ENCODE measurements at regions not wholly inside any gene's neighbourhood (a gene's known extent, or its start where the extent isn't known, plus 50 kb on each side); places are given as distances from the start of the nearest gene placed in this dataset.

DNA sequence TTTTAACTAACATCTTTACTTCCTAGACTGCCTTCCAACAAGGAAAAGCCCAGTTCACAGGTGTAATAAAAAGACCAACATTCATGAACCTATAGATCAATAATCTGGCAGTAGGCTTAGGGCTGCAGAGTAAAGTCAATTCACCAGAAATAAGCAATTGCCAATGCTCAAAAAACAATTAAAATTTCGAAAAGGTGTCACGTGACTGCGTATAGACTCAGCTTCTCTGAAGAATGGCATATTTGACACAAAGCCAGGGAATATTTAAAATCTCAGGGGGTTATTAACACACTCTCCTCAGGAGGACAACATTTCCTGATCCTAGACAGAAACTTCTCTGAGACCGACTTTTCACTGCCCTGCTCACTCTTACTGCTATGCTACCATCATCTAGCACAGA, 245.2 kb upstream of the LRATD1 start:
- no peaks in the 10 kb centered on the region for H3K27me3 ChIP-seq (ENCODE audit: control insufficient read depth, insufficient read depth, low read length)
- TF ChIP-seq, protein P1, sequence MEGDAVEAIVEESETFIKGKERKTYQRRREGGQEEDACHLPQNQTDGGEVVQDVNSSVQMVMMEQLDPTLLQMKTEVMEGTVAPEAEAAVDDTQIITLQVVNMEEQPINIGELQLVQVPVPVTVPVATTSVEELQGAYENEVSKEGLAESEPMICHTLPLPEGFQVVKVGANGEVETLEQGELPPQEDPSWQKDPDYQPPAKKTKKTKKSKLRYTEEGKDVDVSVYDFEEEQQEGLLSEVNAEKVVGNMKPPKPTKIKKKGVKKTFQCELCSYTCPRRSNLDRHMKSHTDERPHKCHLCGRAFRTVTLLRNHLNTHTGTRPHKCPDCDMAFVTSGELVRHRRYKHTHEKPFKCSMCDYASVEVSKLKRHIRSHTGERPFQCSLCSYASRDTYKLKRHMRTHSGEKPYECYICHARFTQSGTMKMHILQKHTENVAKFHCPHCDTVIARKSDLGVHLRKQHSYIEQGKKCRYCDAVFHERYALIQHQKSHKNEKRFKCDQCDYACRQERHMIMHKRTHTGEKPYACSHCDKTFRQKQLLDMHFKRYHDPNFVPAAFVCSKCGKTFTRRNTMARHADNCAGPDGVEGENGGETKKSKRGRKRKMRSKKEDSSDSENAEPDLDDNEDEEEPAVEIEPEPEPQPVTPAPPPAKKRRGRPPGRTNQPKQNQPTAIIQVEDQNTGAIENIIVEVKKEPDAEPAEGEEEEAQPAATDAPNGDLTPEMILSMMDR (IDR thresholded peaks at IDR 0.05; ENCODE audit: insufficient read depth, low read length, poor library complexity, severe bottlenecking) = no peak
- no peak overlapping the region for H3K4me3 ChIP-seq (ENCODE audit: low read depth, low read length)
- DNase-seq (ENCODE audit: low read depth) = no peak
- no peaks in the 10 kb centered on the region for H3K36me3 ChIP-seq (ENCODE audit: control insufficient read depth, insufficient read depth, low read length)

DNA sequence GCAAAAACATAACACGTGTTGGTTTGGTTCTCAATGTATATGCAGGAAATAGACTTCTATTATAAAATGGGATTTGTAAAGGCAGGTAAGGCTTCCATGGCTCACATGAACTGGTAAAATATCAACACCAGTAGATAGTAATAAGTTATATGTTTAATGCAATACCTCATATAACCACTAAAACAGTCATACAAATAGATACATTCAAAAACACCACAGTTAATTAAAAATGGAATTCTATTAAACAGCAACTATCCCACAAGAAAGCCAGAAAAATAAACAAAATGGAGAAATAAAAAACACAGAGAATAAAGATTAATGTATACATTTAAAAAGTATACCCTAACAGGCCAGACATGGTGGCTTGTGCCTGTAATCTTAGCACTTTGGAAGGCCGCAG, 243.8 kb upstream of the LRATD1 start:
- Histone ChIP-seq H3K4me3 (ENCODE audit: low read depth, low read length) (no peak overlapping the region), H3K27me3 (ENCODE audit: control insufficient read depth, insufficient read depth, low read length) (no peaks in the 10 kb centered on the region), H3K36me3 (ENCODE audit: control insufficient read depth, insufficient read depth, low read length) (no peaks in the 10 kb centered on the region)
- TF ChIP-seq, protein P1 (IDR thresholded peaks at IDR 0.05; ENCODE audit: insufficient read depth, low read length, poor library complexity, severe bottlenecking) = no peak
- no peak for DNase-seq (ENCODE audit: low read depth)

DNA sequence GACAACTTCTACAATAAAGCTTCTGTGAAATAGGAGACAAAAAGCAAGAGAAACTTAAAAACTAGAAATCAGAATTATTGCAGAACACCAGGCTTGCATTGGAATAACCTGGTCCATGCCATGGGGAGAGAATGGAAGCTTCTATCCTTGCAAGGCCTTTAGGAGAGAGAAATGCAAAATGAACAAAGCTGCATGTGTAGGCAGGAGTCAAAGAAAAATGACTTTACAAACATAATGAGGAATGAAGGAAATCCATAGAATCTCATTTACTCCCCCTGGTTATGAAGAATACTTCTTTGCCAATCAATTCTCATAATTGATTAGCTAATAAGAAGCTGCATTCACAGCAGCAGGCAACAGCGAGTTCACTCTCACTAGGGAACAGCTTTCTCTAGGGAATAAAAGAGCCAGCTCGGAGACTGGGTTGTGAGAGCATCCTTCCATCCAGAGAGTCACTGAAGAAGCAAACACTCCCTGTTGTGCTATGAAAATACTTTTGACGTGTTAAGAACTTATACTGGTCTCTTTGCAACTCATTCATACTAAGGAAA, 235.9 kb upstream of the LRATD1 start:
- no peak for DNase-seq (ENCODE audit: low read depth)
- Histone ChIP-seq H3K27me3 (ENCODE audit: control insufficient read depth, insufficient read depth, low read length) (no peaks in the 10 kb centered on the region), H3K4me3 (ENCODE audit: low read depth, low read length) (no peak overlapping the region), H3K36me3 (ENCODE audit: control insufficient read depth, insufficient read depth, low read length) (no peaks in the 10 kb centered on the region)
- TF ChIP-seq, protein P1 (IDR thresholded peaks at IDR 0.05; ENCODE audit: insufficient read depth, low read length, poor library complexity, severe bottlenecking) = no peak

DNA sequence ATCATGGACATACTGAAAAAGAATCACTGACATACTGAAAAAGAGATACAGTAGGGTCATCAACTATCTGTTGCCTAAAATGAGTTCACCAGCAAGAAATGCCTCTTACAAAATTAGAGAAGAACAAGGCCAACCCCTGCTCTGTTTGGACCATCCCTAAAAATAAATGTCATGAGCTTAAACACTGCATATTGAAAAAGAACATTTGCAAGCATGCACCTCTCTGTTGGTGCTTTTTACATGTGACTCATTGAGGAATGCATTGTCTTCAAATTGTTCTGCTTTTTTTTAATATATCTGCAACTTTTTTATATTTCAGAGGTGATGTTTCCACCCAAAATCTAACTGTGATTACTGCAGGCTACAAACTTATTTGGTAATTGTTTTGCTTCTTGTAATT, 233.9 kb upstream of the LRATD1 start:
- DNase-seq (ENCODE audit: low read depth) = no peak
- H3K27me3 ChIP-seq (ENCODE audit: control insufficient read depth, insufficient read depth, low read length) = no peaks in the 10 kb centered on the region
- no peaks in the 10 kb centered on the region for H3K36me3 ChIP-seq (ENCODE audit: control insufficient read depth, insufficient read depth, low read length)
- no peak overlapping the region for H3K4me3 ChIP-seq (ENCODE audit: low read depth, low read length)
- TF ChIP-seq, protein P1 (IDR thresholded peaks at IDR 0.05; ENCODE audit: insufficient read depth, low read length, poor library complexity, severe bottlenecking) = no peak

DNA sequence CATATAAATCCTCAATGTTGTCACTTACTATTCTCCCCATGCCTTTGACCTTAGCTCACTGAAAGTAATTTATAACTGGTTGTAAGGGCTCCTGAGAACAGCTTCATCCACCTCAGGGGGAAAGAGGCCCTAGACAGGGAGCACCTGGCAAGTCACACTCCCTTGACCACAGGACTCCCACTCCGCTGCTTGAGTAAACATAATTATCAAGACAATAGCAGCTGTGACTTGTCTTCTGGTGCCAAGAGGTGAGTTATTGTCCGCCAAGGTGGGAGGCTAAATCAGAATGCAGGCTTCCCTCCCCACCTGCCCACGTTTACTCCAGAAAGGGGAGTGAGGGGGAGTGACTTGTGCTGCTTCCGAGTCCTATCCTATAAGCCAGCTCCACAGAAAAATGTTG, 230.6 kb upstream of the LRATD1 start:
- TF ChIP-seq, protein P1 (IDR thresholded peaks at IDR 0.05; ENCODE audit: insufficient read depth, low read length, poor library complexity, severe bottlenecking) = no peak
- no peaks in the 10 kb centered on the region for H3K27me3 ChIP-seq (ENCODE audit: control insufficient read depth, insufficient read depth, low read length)
- no peaks in the 10 kb centered on the region for H3K36me3 ChIP-seq (ENCODE audit: control insufficient read depth, insufficient read depth, low read length)
- DNase-seq (ENCODE audit: low read depth) = peak; percentile 71
- no peak overlapping the region for H3K4me3 ChIP-seq (ENCODE audit: low read depth, low read length)

DNA sequence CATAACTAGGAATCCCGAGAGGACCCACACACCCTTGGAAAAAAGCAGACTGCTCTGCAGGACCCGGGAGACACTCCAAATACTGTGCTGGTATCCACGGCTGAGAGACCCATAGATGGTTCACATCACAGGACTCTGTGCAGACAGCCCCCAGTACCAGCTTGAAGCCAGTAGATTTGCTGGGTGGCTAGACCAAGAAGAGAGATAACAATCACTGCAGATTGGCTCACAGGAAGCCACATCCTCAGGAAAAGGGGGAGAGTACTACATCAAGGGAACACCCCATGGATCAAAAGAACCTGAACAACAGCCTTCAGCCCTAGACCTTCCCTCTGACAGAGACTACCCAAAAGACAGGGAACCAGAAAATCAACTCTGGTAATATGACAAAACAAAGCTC, 223.8 kb upstream of the LRATD1 start:
- TF ChIP-seq, protein P1 (IDR thresholded peaks at IDR 0.05; ENCODE audit: insufficient read depth, low read length, poor library complexity, severe bottlenecking) = no peak
- no peaks in the 10 kb centered on the region for H3K27me3 ChIP-seq (ENCODE audit: control insufficient read depth, insufficient read depth, low read length)
- no peaks in the 10 kb centered on the region for H3K36me3 ChIP-seq (ENCODE audit: control insufficient read depth, insufficient read depth, low read length)
- H3K4me3 ChIP-seq (ENCODE audit: low read depth, low read length) = no peak overlapping the region
- no peak for DNase-seq (ENCODE audit: low read depth)

All from kidney epithelial cell (primary cell).